ENCODE measurements at regions not wholly inside any gene's neighbourhood (a gene's known extent, or its start where the extent isn't known, plus 50 kb on each side); places are given as distances from the start of the nearest gene placed in this dataset.
"Not testable (repeated sequence)": the region's sequence is repeated elsewhere in the genome, so short reads cannot be mapped to it uniquely, and the experiment has no call there.

DNA sequence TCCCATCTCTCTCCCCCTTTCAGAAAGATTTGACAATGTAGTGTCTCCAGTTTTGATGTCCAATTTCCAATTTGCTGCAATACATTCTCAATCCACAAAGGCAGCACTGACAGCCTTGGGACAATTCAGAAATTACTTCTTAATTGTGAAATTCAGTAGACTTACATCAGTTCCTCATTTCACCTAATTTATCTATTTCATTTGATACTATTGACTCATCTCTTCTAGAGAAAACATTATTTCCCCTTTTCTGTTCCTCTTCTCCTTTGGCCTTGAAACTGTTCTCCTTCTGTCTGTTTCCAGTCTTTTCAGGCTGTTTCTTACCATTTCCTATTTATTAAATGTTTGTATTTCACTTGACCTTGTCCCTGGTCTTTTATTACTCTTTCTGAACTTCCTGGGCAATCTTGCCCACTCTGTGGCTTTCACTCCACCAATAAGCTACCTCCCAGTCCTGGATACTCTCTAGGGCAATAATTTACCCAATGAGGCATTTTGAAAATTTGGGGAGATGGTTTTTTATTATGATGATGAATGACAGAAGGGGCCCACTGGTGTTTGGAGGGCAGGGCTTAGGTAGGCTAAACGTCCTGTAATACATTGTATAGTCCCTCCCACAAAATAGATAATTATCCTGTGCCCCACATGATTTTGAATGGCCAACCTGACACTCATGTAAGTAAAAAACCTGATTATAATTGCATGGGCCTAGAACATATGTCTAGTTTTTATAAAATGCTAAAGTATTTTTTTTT, 498.0 kb upstream of the BOD1L1 start:
- DNase-seq, result no peak

GRCh38 chr4:14130551-14130950, 503.0 kb upstream of the BOD1L1 start:
- DNase-seq, result no peak

DNA sequence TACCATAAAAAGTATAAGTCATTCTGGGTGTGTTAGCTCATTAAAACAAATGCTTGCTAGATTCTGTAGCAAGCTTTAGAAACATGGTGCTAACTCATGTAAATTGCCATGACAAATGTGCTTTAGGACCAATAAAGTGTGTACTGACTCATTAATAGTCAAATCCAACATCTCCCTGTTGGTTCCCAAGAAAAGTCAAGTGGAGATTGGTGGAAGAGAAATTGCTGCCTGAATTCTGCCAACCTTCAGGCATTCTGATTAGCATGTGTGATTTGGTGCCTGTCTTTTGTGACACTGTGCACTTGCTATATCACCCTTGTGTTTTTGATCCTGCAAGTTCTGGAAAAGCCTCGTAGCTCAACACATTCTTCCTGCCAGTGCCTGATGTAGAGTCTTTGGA, 503.8 kb upstream of the BOD1L1 start:
- DNase-seq, result no peak

- no peak for DNase-seq
These were observed 504.8 kb upstream of the BOD1L1 start for GRCh38 chr4:14132301-14132700.

DNA sequence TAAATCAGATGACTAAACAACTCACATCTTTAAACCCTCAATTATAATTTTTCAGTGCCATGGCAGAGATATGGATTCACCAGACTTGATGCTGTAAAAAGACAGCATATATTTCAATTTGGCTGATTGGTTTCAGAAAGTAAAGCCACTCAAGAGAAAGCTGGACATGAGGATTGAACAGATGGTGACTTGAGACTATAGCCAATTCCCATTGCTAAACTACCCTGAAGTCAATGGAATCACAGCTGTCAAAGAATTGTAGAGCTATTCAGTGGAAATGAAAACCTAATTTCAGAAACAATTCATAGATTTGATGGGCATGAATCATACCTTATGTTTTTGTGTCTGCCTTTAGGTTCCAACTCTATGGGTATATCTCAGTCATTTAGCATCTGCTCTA, 510.6 kb upstream of the BOD1L1 start:
- no peak for DNase-seq

DNA sequence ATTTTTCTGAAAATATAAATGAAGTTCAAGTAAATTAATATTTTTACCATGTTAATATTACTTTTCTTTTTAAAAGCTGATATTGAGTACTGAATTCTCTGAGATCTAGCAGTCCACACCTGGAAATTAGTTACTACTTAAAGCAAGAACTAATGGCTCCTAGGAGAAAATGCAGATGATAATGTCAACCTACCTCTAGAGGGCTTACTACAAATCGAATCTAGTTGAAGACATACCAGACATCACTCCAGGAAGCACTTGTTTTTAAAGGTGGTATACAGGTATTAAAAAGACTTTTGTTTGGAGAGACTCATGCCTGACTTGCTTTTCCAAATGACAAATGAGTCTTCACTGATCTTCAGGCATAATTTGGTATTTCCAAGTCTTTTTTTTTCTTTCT, 516.4 kb upstream of the BOD1L1 start:
- peak; percentile 6 for DNase-seq

GRCh38 chr4:14149176-14150053, 521.9 kb upstream of the BOD1L1 start:
- DNase-seq, result no peak

- no peak for DNase-seq
These were observed 523.6 kb upstream of the BOD1L1 start for GRCh38 chr4:14151101-14151500.

- no peak for DNase-seq
These were observed 525.5 kb upstream of the BOD1L1 start for GRCh38 chr4:14152834-14153519.

DNA sequence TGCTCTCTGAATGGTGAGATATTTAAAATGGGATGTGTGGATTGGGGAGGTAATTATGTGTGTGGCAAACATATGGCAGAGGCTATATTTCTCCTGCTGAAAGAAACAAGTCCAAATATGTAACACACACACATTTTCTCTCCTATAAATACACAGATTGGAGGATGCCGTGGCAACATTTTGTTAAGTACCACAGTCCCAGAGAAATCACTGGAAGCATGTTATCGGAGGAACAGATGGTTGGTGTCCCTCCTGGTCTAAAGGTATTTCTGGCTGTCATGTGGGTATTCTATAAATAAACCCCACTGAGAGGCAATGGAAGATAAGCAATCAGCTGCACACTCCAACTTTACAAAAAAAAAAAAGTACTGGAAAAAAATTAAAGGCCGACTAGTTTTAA, 528.3 kb upstream of the BOD1L1 start:
- DNase-seq, result no peak

- DNase-seq, result no peak
These were observed 529.7 kb upstream of the BOD1L1 start for GRCh38 chr4:14157262-14157661.

- DNase-seq, result no peak
These were observed 537.8 kb upstream of the BOD1L1 start for GRCh38 chr4:14165222-14165920.

GRCh38 chr4:14167876-14168510, 540.5 kb upstream of the BOD1L1 start:
- no peak for DNase-seq

- DNase-seq, result peak; percentile 96
These were observed 541.4 kb upstream of the BOD1L1 start for GRCh38 chr4:14168919-14169318.

DNA sequence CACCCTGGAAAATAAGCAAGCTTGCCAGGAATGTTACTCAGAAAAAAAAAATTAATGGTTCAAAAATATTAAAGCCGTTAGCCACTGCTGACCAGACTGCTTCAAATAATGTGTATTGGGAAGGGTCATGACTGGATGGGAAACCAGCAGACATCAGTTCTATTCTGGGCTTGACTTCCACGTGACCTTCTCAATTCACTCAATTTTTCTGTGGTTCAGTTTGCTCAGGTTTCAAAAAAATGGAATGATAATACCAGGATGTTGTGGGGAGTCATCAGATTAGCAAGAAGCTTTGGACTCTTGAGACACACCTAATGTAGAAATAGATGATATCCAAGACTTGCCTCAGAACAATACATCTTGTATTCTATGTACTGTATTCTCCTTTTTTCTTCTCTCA, 541.9 kb upstream of the BOD1L1 start:
- peak; percentile 43 for DNase-seq

- DNase-seq, result not testable (repeated sequence)
These were observed 542.4 kb upstream of the BOD1L1 start for GRCh38 chr4:14169940-14170339.

GRCh38 chr4:14176613-14177012, 549.1 kb upstream of the BOD1L1 start:
- no peak for DNase-seq

DNA sequence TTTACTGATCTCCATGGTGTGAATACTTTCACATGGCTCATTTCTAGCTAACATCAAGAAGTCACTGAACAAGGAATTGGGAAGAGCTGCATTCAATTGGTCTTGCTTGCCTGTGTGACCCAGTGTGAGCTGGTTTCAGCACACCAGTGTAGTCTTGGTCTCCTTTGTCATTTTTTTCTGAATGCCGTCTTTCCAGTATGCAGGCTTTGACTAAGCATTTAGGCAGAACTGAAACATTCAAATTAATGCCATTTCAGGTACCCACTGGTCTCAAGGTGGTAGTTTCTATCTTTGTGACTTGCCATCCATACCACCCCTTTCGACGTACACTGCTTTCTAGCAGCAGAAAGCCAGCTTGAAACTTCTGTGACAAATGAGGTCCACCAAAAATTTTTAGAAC, 550.5 kb upstream of the BOD1L1 start:
- peak; percentile 8 for DNase-seq

DNA sequence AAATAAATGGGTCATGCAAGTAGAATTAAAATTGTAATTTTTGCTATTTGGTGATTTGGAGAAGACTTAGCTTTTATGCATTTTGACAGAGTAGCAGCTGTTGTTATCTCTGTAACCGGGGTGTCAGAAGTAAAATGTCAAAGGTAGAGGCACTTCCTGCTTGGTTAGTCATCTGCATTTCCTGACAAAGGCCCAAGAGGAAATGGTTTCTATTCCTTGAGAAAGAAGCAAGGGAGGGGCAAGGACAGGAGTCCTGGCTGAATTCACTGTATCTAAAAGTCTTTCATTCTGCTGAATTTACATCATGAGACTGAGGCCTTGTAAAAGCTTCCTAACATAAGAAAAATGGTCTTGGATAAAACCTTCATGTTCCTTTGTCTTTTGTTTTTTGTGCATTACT, 550.9 kb upstream of the BOD1L1 start:
- peak; percentile 66 for DNase-seq

DNA sequence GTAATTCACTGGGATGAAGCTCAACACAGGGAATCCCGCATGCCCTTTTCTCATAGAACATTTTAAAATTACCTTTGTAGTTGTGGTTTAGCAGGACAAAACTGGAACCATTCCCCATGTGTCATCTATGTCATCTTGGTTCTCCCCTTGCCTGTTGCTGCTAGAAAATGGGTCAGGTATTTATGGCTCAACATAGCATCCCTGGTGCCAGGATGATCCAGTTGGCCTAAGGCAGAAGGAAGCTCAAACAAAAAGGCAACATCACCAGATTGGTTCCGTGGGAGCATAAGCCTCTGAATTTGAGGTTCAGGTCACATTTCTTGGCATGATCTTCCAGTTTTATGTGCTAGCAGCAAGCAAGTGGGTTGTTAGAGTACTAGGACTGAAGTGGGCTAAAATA, 552.6 kb upstream of the BOD1L1 start:
- no peak for DNase-seq

DNA sequence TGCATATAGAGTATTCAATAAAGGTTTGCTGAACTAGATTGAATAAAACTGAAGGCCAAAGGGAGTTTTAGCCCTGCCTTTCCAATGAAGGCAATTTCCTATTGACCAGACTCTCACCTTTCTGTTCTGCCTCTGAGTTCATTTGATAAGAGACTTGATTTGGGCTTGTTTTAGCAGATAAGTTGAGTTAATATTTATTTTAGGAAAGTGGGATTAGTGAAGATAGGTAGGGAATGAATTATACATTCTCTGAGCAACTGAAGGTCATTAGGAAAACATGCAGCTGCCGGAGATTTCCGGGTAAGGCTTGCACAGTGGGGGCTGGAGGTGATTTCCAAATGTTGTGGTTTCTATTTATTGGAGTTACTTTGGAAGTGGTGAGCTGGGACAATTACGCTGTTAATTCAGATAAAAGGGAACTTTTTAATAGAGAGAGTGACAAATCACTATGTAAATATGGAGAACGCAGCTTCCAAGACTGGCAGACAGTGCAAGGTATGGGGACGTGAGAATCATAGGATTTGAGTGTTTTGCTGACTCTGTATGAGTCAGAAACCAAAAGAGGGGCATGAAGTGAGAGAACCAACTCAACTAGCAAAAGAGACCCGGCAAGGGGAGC, 553.6 kb upstream of the BOD1L1 start:
- DNase-seq, result peak; percentile 57

- no peak for DNase-seq
These were observed 554.6 kb upstream of the BOD1L1 start for GRCh38 chr4:14182148-14182547.

Measured in dermis blood vessel endothelial cell (primary cell).